NCI-H2107 treated with DMSO at 0.1 percent for 48 hours (cell line): ENCODE measurements at regions not wholly inside any gene's neighbourhood (a gene's known extent, or its start where the extent isn't known, plus 50 kb on each side); places are given as distances from the start of the nearest gene placed in this dataset.
"Not testable (repeated sequence)": the region's sequence is repeated elsewhere in the genome, so short reads cannot be mapped to it uniquely, and the experiment has no call there.

ENCODE experiments used
- DNase-seq: peaks from one replicate; lab custom pipeline; 2025; ENCODE audit not compliant: unreplicated experiment; lab: John Stamatoyannopoulos, UW

DNA sequence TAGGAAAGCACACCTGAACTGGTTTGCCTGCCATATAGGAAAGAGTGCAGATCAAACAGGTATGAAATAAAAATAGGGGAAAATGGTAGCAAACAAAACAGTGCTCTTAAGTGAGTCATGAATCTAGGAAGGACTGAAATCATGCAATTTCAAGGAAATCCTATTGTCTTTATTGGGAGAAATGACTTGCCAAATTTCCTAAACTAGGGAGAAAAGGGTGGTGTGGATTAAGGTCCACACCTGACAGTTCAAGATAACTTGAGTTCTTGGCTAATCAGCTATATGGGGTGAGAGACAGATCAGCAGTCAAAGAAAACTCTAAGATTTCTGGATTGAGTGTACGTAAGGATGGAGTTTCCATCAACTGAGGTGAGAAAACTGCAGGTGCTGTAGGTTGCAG is 101.1 kb downstream of the PRKAB2 start:
- DNase-seq = no peak

DNA sequence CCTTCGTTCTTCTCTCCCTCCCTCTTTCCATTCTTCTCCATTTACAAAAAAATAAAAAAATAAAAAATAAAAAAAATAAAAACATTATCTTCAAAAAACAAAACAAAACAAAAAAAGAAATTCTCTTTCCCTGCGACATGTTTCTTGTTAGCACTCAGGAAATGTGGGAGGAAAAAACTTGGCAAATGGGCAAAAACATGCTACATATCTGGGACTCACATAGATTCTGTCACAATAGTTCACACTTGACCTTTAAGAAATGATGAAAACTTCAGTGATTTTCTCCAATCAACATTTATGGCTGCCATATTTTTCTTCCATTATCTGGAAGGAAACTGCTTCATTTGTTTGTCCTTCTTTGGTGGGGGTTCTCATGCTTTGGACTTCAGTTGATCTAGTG is 109.3 kb downstream of the PRKAB2 start:
- no peak for DNase-seq

DNA sequence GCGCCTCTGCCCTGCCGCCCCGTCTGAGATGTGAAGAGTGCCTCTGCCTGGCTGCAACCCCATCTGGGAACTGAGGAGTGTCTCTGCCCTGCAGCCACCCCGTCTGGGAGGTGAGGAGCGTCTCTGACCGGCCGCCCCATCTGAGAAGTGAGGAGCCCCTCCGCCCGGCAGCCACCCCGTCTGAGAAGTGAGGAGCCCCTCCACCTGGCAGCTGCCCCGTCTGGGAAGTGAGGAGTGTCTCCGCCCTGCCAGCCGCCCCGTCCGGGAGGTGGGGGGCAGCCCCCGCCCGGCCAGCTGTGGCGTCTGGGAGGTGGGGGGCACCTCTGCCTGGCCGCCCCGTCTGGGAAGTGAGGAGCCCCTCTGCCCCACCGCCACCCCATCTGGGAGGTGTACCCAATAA is 110.4 kb downstream of the PRKAB2 start:
- not testable (repeated sequence) for DNase-seq

DNA sequence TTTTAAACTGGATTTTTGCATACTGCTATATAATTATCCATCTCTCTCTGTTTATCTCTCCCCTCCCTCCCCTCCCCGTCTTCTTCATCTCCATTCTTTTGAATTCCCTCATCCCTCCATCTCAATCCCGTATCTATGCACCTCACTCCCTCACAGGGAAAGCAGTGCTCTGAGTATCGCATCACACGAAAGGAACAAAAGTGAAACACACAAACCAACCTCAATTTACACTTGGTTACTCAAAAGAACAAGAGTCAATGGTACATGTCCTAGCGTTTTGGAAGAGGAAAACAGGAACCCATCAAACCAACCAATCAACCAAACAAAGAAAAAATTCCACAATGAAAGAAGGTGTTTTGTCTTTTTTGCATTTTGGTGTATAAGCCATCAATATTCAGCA is 115.1 kb downstream of the NBPF12 start:
- DNase-seq = no peak

DNA sequence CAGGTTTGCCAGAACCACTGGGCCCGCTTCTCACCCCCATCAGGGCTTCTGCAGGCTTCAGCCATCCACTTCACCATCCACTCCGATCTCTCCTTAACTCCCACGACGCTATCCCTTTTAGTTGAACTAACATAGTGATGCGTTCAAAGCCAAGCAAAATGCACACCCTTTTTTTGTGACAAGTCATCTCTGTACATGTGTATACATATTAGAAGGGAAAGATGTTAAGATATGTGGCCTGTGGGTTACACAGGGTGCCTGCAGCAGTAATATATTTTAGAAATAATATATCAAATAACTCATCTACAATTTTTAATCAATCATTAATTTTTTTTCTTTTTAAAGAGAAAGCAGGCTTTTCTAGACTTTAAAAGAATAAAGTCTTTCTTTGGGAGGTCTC is 114.6 kb downstream of the NBPF12 start:
- no peak for DNase-seq

DNA sequence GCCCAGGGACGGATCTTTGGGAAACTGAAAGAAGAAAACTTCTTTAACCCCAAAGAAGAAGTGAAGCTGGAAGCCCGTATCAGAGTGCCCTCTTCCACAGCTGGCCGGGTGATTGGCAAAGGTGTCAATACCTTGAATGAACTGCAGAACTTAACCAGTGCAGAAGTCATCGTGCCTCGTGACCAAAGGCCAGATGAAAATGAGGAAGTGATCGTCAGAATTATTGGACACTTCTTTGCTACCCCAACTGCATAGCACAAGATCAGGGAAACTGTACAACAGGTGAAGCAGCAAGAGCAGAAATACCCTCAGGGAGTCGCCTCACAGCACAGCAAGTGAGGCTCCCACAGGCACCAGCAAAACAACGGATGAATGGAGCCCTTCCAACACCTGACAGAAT is 114.0 kb downstream of the NBPF12 start:
- DNase-seq = no peak

DNA sequence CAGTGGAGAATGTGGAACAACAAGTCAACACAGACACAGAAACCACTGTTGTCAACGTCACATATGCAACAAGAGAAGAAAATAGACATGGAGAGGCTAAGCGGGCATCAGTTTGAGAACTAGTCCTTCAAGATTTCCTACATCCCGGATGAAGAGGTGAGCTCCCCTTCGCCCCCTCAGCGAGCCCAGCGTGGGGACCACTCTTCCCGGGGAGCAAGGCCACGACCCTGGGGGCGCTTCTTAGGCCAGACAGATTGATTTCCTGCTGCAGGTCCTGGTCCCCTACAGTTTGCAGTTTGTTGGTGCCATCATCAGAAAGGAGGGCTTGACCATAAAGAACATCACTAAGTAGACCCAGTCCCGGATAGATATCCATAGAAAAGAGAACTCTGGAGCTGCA is 113.0 kb downstream of the NBPF12 start:
- no peak for DNase-seq

DNA sequence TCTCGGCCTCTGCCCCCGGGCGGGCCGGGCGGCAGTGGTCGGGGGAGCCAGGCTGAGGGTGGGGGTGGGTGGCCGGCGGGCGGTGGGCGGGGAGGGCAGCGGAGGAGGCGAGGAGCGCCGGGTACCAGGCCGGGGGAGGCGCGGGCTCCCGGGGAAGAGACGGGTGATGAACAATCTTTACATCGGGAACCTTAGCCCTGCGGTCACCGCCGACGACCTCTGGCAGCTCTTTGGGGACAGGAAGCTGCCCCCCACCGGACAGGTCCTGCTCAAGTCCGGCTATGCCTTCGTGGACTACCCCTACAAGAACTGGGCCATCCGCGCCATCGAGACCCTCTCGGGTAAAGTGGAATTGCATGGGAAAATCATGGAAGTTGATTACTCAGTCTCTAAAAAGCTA is 112.5 kb downstream of the NBPF12 start:
- DNase-seq = no peak

DNA sequence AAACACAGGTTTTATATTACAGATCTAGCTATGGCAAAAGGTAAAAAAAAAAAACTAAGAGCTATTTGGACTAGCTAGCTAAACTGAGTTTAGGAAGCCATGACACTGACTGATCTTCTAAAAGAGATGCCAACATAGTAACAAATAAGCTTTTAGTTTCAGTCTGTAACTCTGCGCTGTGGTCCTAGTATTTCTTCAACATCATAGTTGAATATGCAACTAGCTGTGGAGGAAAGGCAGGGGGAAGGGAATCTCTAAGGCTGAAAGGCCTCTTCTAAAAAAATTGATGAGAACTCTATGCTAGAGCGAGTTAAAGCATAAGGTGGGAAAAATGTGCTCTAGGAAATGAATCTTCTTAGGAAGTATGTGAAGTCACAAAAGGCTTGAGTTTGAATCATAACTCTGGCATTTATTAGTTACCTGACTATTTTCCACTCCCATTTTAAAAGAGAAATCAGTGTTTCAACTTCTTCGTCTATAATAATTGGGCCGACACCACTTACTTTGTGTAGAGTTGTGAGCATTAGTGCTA is 108.8 kb downstream of the NBPF12 start:
- DNase-seq = not testable (repeated sequence)

DNA sequence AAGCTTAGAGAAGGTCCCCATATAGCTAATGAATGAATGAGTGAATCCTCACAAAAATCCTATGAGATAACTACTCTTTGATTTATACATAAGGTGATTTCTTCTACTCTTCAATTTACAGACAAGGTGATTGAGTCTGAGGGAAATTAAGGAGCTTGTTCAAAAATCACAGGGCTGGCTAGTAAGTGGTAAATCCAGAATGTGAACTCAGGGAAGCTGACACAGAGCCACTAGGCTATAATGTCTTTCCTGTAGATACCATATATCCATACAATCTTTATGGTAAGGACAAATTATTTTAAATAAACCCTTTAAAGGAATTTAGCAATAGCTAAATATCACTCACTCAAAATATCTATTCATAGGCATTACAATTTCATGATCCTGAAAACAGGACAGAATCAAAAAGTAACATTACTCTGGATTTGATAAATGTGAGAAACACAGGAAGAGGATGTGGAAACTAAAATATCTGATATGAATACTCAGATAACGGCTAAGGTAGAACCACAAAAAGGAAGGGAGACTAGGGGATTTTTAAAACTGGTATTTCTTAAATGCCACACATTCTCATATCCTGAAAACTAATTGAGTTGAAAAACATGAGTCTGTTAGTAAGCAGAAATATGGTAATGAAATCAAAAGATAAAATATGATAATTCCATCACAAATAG is 108.2 kb downstream of the NBPF12 start:
- DNase-seq = no peak
